ENCODE measurements at regions not wholly inside any gene's neighbourhood (a gene's known extent, or its start where the extent isn't known, plus 50 kb on each side); places are given as distances from the start of the nearest gene placed in this dataset.

DNA sequence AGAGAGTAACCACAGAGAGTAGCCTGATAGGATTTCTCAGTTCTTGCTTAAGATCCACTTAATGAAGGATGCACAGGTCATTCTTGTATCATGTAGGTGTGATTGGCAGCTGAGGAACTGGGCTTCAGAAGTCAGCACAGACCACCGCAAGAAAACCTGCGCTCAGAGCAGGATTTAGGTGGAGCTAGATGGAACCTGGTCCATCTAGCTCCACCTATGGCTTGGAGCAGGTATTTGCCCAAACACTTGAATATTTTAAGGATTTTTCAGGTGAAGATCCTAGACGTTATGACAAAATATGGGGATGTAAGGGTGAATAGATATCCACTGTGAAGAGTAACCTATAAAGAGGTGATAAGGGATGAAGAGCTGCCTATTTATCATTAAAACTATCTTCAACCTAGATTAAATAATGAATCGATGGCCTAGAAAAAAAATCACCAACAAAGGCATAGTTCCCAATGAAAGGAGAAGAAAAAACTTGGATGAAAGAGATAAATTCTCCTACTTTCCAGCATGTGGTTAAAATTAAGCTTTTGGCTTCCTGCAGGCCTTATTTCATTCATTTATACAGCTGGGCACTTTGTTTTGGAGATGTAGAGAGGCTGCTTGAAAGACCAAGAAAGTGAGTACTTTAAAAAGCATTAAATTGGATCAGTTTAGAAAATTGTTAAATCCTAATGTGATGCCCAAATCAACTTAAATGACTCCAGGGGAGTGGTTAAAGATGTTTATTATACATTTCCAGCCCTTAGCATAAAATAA lies 778.4 kb upstream of the GJE1 start:
- Histone ChIP-seq H3K4me1 (ENCODE audit: low read length) (no peaks in the 10 kb centered on the region), H3K27me3 (ENCODE audit: low read length) (no peaks in the 10 kb centered on the region), H3K4me3 (ENCODE audit: low read length) (no peak overlapping the region), H3K36me3 (ENCODE audit: insufficient read depth, low read length) (no peaks in the 10 kb centered on the region), H3K9me2 (replicated peaks; ENCODE audit: insufficient read depth, low read length) (no peaks in the 10 kb centered on the region), H3K27ac (ENCODE audit: low read length) (no peak overlapping the region), H4K20me1 (ENCODE audit: insufficient read depth, low read depth, low read length) (no peaks in the 10 kb centered on the region), H3K79me2 (ENCODE audit: low read length) (no peaks in the 10 kb centered on the region), H3K9ac (ENCODE audit: low read length) (no peak overlapping the region), H2AFZ (ENCODE audit: low read length) (no peak overlapping the region), H3K9me3 (ENCODE audit: low read length) (no peaks in the 10 kb centered on the region), H3K4me2 (ENCODE audit: low read depth, low read length, poor library complexity, severe bottlenecking) (no peak overlapping the region)
- DNase-seq = peak; percentile 44

DNA sequence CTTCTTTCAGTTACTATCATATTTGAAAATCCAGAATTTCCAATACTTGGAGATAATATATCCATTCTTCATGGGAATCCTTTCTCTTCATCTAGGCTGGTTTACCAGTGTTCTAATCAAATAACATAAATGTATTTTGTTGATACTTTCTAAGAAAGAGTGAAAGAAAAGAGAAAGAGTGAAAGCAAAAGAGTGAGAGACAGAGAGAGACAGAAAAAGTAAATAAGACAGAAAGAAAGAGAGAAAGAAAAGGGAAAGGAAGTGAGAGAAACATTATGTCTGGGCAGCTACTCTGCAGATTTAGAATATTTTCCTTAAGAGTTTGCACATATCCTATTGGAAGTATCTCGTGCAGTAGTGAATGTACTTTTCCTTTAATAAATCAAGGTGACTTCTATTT lies 781.0 kb upstream of the GJE1 start:
- no peaks in the 10 kb centered on the region for H3K79me2 ChIP-seq (ENCODE audit: low read length)
- H3K9ac ChIP-seq (ENCODE audit: low read length) = no peak overlapping the region
- H3K27me3 ChIP-seq (ENCODE audit: low read length) = no peaks in the 10 kb centered on the region
- no peak overlapping the region for H3K4me2 ChIP-seq (ENCODE audit: low read depth, low read length, poor library complexity, severe bottlenecking)
- no peak overlapping the region for H2AFZ ChIP-seq (ENCODE audit: low read length)
- H3K27ac ChIP-seq (ENCODE audit: low read length) = no peak overlapping the region
- no peaks in the 10 kb centered on the region for H4K20me1 ChIP-seq (ENCODE audit: insufficient read depth, low read depth, low read length)
- no peaks in the 10 kb centered on the region for H3K4me1 ChIP-seq (ENCODE audit: low read length)
- no peaks in the 10 kb centered on the region for H3K9me3 ChIP-seq (ENCODE audit: low read length)
- H3K4me3 ChIP-seq (ENCODE audit: low read length) = no peak overlapping the region
- DNase-seq = no peak
- no peaks in the 10 kb centered on the region for H3K9me2 ChIP-seq (replicated peaks; ENCODE audit: insufficient read depth, low read length)
- no peaks in the 10 kb centered on the region for H3K36me3 ChIP-seq (ENCODE audit: insufficient read depth, low read length)

DNA sequence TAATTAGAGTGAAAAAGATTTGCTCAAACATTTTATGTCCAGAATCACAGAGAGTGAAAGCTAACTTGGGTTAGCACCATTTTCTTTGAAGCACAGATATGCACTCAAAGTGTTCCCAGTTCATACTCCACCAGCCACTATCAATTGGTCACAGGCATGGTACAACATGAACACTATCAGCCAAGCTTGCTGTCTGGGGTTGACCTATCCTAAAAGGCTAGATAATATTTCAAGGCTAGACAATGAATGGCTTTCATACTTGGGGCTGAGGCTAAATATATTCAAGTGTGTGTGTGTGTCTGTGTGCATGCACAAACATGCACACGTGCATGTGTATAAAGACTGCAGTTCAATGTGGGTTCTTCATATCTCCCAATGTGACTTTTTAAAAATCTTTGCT lies 783.0 kb upstream of the GJE1 start:
- H3K27ac ChIP-seq (ENCODE audit: low read length) = no peak overlapping the region

DNA sequence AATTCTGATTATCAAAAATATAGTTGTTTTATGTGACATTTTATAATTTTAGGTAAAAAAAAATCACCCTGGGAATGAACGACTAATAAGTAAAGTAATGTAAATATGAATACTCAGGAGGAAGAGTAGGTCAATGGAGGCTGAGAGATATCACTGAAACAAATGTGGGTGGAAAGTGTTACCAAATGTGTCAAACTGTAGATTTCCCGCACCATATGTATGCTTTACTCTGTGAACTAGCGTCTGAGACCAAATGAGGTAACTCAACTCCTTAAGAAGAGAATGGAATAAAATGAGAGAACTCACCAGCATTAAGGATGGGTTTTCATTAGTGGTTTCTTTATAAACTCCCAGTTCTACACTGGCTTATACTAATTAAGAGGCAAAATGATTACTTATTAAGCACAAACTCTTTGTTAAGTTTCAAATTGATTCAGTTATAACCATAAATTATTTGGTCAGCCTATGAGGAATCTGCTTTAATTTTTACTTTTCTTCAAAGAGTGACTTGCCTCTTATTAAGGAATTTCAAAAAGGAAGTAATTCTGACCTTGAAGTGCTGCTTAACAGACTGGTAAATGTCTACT lies 784.7 kb upstream of the GJE1 start:
- no peak for DNase-seq
- Histone ChIP-seq H3K36me3 (ENCODE audit: insufficient read depth, low read length) (no peaks in the 10 kb centered on the region), H3K79me2 (ENCODE audit: low read length) (no peaks in the 10 kb centered on the region), H3K4me1 (ENCODE audit: low read length) (no peaks in the 10 kb centered on the region), H3K9ac (ENCODE audit: low read length) (no peak overlapping the region), H3K4me3 (ENCODE audit: low read length) (no peak overlapping the region), H3K27me3 (ENCODE audit: low read length) (no peaks in the 10 kb centered on the region), H3K9me2 (replicated peaks; ENCODE audit: insufficient read depth, low read length) (no peaks in the 10 kb centered on the region), H2AFZ (ENCODE audit: low read length) (no peak overlapping the region), H3K9me3 (ENCODE audit: low read length) (no peaks in the 10 kb centered on the region), H3K27ac (ENCODE audit: low read length) (no peak overlapping the region), H3K4me2 (ENCODE audit: low read depth, low read length, poor library complexity, severe bottlenecking) (no peak overlapping the region), H4K20me1 (ENCODE audit: insufficient read depth, low read depth, low read length) (no peaks in the 10 kb centered on the region)

More for the DNA sequence above, 783.0 kb upstream of the GJE1 start:
- no peaks in the 10 kb centered on the region for H3K9me2 ChIP-seq (replicated peaks; ENCODE audit: insufficient read depth, low read length)
- no peaks in the 10 kb centered on the region for H3K27me3 ChIP-seq (ENCODE audit: low read length)
- H3K9ac ChIP-seq (ENCODE audit: low read length) = no peak overlapping the region
- no peaks in the 10 kb centered on the region for H3K9me3 ChIP-seq (ENCODE audit: low read length)
- H3K4me1 ChIP-seq (ENCODE audit: low read length) = no peaks in the 10 kb centered on the region
- no peak overlapping the region for H3K4me3 ChIP-seq (ENCODE audit: low read length)
- H3K36me3 ChIP-seq (ENCODE audit: insufficient read depth, low read length) = no peaks in the 10 kb centered on the region
- no peaks in the 10 kb centered on the region for H4K20me1 ChIP-seq (ENCODE audit: insufficient read depth, low read depth, low read length)
- H2AFZ ChIP-seq (ENCODE audit: low read length) = no peak overlapping the region
- no peaks in the 10 kb centered on the region for H3K79me2 ChIP-seq (ENCODE audit: low read length)
- H3K4me2 ChIP-seq (ENCODE audit: low read depth, low read length, poor library complexity, severe bottlenecking) = no peak overlapping the region
- DNase-seq = no peak

DNA sequence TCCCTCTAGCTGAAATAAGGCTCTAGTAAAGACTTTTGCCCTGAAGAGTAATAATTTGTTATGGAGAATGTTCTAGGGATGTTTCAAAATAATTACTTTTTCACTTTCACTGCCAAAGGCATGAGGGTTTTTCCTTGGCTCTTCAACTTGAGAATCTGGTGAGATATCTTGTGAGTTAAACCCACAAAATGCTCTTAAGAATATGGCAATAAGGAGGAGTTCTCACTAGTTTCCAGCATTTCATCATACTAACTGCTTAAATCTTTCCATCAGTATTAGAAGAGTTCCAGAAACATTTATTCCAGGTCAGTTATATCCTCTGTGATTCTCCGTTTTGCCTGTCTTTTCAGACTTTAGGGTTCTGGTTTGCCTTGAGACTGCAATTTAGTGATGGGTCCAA lies 785.6 kb upstream of the GJE1 start:
- no peaks in the 10 kb centered on the region for H3K9me3 ChIP-seq (ENCODE audit: low read length)
- no peaks in the 10 kb centered on the region for H3K4me1 ChIP-seq (ENCODE audit: low read length)
- H3K4me2 ChIP-seq (ENCODE audit: low read depth, low read length, poor library complexity, severe bottlenecking) = no peak overlapping the region
- no peak overlapping the region for H2AFZ ChIP-seq (ENCODE audit: low read length)
- no peaks in the 10 kb centered on the region for H3K79me2 ChIP-seq (ENCODE audit: low read length)
- DNase-seq = no peak
- no peaks in the 10 kb centered on the region for H3K27me3 ChIP-seq (ENCODE audit: low read length)
- no peak overlapping the region for H3K27ac ChIP-seq (ENCODE audit: low read length)
- H3K36me3 ChIP-seq (ENCODE audit: insufficient read depth, low read length) = no peaks in the 10 kb centered on the region
- H3K9ac ChIP-seq (ENCODE audit: low read length) = no peak overlapping the region
- no peaks in the 10 kb centered on the region for H3K9me2 ChIP-seq (replicated peaks; ENCODE audit: insufficient read depth, low read length)
- no peaks in the 10 kb centered on the region for H4K20me1 ChIP-seq (ENCODE audit: insufficient read depth, low read depth, low read length)
- no peak overlapping the region for H3K4me3 ChIP-seq (ENCODE audit: low read length)

DNA sequence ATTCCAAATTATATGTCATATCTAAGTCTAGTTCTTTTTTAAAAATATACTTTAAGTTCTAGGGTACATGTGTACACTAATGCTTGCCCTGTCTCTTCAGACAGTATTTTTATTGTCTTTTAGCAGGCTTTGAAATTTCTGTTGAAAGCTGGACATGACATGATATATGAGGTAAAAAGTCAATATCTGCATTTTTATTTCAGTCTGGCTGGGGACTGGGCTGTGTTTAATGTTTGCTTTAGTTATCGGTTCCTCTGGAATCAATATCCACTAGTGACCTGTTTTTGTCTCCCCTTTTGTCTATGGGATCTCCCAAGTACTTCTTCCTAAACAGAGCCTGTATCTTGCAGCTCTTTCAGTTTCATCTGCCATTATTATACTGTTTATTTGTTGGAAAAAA lies 786.2 kb upstream of the GJE1 start:
- Histone ChIP-seq H2AFZ (ENCODE audit: low read length) (no peak overlapping the region), H3K4me2 (ENCODE audit: low read depth, low read length, poor library complexity, severe bottlenecking) (no peak overlapping the region), H4K20me1 (ENCODE audit: insufficient read depth, low read depth, low read length) (no peaks in the 10 kb centered on the region), H3K9me3 (ENCODE audit: low read length) (no peaks in the 10 kb centered on the region), H3K79me2 (ENCODE audit: low read length) (no peaks in the 10 kb centered on the region), H3K9ac (ENCODE audit: low read length) (no peak overlapping the region), H3K4me3 (ENCODE audit: low read length) (no peak overlapping the region), H3K27ac (ENCODE audit: low read length) (no peak overlapping the region), H3K9me2 (replicated peaks; ENCODE audit: insufficient read depth, low read length) (no peaks in the 10 kb centered on the region), H3K4me1 (ENCODE audit: low read length) (no peaks in the 10 kb centered on the region), H3K36me3 (ENCODE audit: insufficient read depth, low read length) (no peaks in the 10 kb centered on the region), H3K27me3 (ENCODE audit: low read length) (no peaks in the 10 kb centered on the region)
- DNase-seq = no peak

DNA sequence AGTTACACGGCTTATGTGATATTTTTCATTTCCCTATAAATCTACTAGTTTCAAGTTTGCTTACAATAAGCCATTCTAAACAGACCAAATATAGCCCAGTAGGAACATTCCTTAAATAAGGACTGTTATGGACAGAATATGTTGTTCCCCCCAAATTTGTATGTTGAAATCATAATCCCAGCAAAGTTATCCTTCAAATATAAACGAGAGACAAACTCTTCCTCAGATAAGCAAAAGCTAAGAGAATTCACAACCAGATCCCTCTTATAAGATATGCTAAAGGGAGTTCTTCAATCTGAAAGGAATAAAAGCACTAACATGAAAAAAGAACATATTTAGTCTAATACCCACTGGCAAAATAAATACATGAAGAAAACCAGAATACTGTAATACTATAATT lies 795.5 kb upstream of the GJE1 start:
- H3K79me2 ChIP-seq (ENCODE audit: low read length) = no peaks in the 10 kb centered on the region

DNA sequence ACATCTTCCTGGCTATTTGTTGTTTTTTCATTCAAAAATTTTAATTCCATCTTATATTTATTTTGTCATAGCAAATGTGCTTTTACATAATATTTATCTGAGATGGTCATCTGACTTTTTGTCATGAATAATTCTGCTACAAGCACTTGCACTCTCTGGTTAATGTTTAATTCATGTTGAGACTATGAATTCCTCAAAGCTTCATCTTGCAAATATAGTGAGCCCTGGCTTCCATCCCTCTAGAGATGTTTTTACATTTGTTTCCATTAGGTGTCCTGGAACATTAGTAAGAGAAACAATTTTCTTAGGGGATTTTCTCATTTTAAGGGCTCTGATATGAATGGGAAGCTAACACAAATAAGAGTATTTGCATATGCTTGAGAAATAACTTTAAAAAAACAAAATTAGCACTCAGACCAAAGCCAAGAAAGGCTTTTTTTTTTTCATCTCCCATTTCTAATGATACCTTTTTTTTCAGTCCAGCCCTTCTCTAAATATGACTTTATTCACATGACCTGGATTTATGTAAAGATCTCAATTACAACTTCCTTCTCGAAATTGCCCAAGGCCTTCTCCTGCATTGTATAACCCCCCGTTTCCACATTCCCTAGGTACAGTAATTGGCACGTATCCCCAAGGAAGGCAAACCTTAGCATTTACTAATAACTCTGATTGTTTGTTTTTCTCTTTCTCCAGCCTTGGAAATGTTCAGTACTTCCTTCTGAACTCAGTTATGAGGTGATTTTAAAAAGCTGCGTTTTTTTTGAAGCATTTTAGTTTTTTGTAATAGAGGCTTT lies 797.0 kb upstream of the GJE1 start:
- Histone ChIP-seq H3K9me2 (replicated peaks; ENCODE audit: insufficient read depth, low read length) (no peaks in the 10 kb centered on the region), H3K27me3 (ENCODE audit: low read length) (no peaks in the 10 kb centered on the region), H3K9me3 (ENCODE audit: low read length) (no peaks in the 10 kb centered on the region), H3K36me3 (ENCODE audit: insufficient read depth, low read length) (no peaks in the 10 kb centered on the region), H4K20me1 (ENCODE audit: insufficient read depth, low read depth, low read length) (no peaks in the 10 kb centered on the region), H3K79me2 (ENCODE audit: low read length) (no peaks in the 10 kb centered on the region), H3K9ac (ENCODE audit: low read length) (no peak overlapping the region), H3K4me1 (ENCODE audit: low read length) (no peaks in the 10 kb centered on the region), H3K27ac (ENCODE audit: low read length) (no peak overlapping the region), H3K4me2 (ENCODE audit: low read depth, low read length, poor library complexity, severe bottlenecking) (no peak overlapping the region), H2AFZ (ENCODE audit: low read length) (no peak overlapping the region), H3K4me3 (ENCODE audit: low read length) (no peak overlapping the region)
- DNase-seq = no peak

More for the DNA sequence above, 795.5 kb upstream of the GJE1 start:
- no peaks in the 10 kb centered on the region for H4K20me1 ChIP-seq (ENCODE audit: insufficient read depth, low read depth, low read length)
- no peak for DNase-seq
- no peaks in the 10 kb centered on the region for H3K36me3 ChIP-seq (ENCODE audit: insufficient read depth, low read length)
- H3K9ac ChIP-seq (ENCODE audit: low read length) = no peak overlapping the region
- no peak overlapping the region for H3K27ac ChIP-seq (ENCODE audit: low read length)
- H3K27me3 ChIP-seq (ENCODE audit: low read length) = no peaks in the 10 kb centered on the region
- H3K9me3 ChIP-seq (ENCODE audit: low read length) = no peaks in the 10 kb centered on the region
- H3K9me2 ChIP-seq (replicated peaks; ENCODE audit: insufficient read depth, low read length) = no peaks in the 10 kb centered on the region
- H3K4me2 ChIP-seq (ENCODE audit: low read depth, low read length, poor library complexity, severe bottlenecking) = no peak overlapping the region
- no peak overlapping the region for H2AFZ ChIP-seq (ENCODE audit: low read length)
- H3K4me3 ChIP-seq (ENCODE audit: low read length) = no peak overlapping the region
- H3K4me1 ChIP-seq (ENCODE audit: low read length) = no peaks in the 10 kb centered on the region

All from Karpas-422 (cell line).